HG02759 (cell line): ENCODE measurements at regions not wholly inside any gene's neighbourhood (a gene's known extent, or its start where the extent isn't known, plus 50 kb on each side); places are given as distances from the start of the nearest gene placed in this dataset.
"Not testable (repeated sequence)": the region's sequence is repeated elsewhere in the genome, so short reads cannot be mapped to it uniquely, and the experiment has no call there.

Experiments used
- ATAC-seq: cut with Tn5 transposase; IDR thresholded peaks from one replicate; pipeline ENCODE4 v1.9.1; 2021; ENCODE audit warnings: mild to moderate bottlenecking, moderate library complexity; ENCODE audit not compliant: unreplicated experiment

- ATAC-seq: no peak
Measured at GRCh38 chr1:60826320-60827094, 255.9 kb upstream of the NFIA start.

- ATAC-seq: no peak
Measured at GRCh38 chr1:60825593-60825992, 256.8 kb upstream of the NFIA start.

GRCh38 chr1:60823151-60823550 lies 259.2 kb upstream of the NFIA start:
- ATAC-seq: no peak

GRCh38 chr1:60822252-60822651 lies 260.1 kb upstream of the NFIA start:
- ATAC-seq: no peak

GRCh38 chr1:60821156-60821555 lies 261.2 kb upstream of the NFIA start:
- ATAC-seq: no peak

GRCh38 chr1:60818969-60819701 lies 263.2 kb upstream of the NFIA start:
- ATAC-seq: no peak

- no peak for ATAC-seq
Measured at GRCh38 chr1:60813071-60813470, 269.3 kb upstream of the NFIA start.

- ATAC-seq: no peak
Measured at GRCh38 chr1:60809204-60809980, 273.0 kb upstream of the NFIA start.

- no peak for ATAC-seq
Measured at GRCh38 chr1:60808676-60809075, 273.7 kb upstream of the NFIA start.

- no peak for ATAC-seq
Measured at GRCh38 chr1:60802884-60803283, 279.5 kb upstream of the NFIA start.

GRCh38 chr1:60797351-60797750 lies 285.0 kb upstream of the NFIA start:
- ATAC-seq: no peak

- ATAC-seq: no peak
Measured at GRCh38 chr1:60791226-60791625, 291.1 kb upstream of the NFIA start.

GRCh38 chr1:60773099-60773498 lies 309.3 kb upstream of the NFIA start:
- ATAC-seq: not testable (repeated sequence)

- no peak for ATAC-seq
Measured at GRCh38 chr1:60769082-60769481, 313.3 kb upstream of the NFIA start.

GRCh38 chr1:60765204-60765603 lies 317.2 kb upstream of the NFIA start:
- ATAC-seq: no peak

GRCh38 chr1:60764489-60764888 lies 317.9 kb upstream of the NFIA start:
- no peak for ATAC-seq

GRCh38 chr1:60763741-60764140 lies 318.6 kb upstream of the NFIA start:
- ATAC-seq: no peak

- ATAC-seq: no peak
Measured at GRCh38 chr1:60762911-60763310, 319.4 kb upstream of the NFIA start.

- ATAC-seq: no peak
Measured at GRCh38 chr1:60762176-60762575, 320.2 kb upstream of the NFIA start.

- no peak for ATAC-seq
Measured at GRCh38 chr1:60759291-60759690, 323.1 kb upstream of the NFIA start.

- ATAC-seq: no peak
Measured at GRCh38 chr1:60757485-60757884, 324.9 kb upstream of the NFIA start.
